Uterus (tissue), 2 donors: ENCODE measurements at regions not wholly inside any gene's neighbourhood (a gene's known extent, or its start where the extent isn't known, plus 50 kb on each side); places are given as distances from the start of the nearest gene placed in this dataset.

Experiments used
- POLR2A ChIP-seq, 2 donors: fragments of 450-650 bp; IDR thresholded peaks; one replicate each; pipeline ENCODE4 v1.6.1; 2016; ENCODE audit warnings: antibody characterized with exemption in 2 of 2, mild to moderate bottlenecking in 1 of 2, moderate library complexity in 1 of 2
- TF ChIP-seq, protein P1 (sequence below), 4 experiments: fragments of 200-600 bp in 2 of 4; fragments of 450-650 bp in 2 of 4; sonication (generic) in 2 of 4; IDR thresholded peaks; one replicate each; pipeline ENCODE4 v1.5.1; 2016 to 2019; ENCODE audit warnings: antibody characterized with exemption in 4 of 4, mild to moderate bottlenecking in 2 of 4, moderate library complexity in 1 of 4

DNA sequence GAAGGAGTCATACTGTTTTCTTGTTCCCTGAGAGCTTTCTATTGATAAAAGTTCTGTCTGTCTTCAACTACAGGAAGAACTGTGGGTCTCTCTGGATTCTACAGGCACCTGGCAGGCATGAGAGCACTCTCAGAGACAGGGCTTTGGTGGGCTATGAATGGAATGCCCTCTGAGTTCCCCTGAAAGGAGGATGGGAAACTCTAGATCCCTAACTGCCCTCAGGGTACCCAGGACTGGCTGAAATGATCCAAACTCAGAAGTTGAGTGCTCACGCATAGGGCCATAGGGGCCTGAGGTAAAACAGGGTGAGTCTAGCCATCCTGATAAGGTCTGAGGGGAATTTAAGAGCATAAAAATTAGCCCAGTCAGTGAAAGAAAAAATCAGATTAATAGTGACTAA lies 59.0 kb upstream of the SCRG1 start:
- TF ChIP-seq, protein P1, sequence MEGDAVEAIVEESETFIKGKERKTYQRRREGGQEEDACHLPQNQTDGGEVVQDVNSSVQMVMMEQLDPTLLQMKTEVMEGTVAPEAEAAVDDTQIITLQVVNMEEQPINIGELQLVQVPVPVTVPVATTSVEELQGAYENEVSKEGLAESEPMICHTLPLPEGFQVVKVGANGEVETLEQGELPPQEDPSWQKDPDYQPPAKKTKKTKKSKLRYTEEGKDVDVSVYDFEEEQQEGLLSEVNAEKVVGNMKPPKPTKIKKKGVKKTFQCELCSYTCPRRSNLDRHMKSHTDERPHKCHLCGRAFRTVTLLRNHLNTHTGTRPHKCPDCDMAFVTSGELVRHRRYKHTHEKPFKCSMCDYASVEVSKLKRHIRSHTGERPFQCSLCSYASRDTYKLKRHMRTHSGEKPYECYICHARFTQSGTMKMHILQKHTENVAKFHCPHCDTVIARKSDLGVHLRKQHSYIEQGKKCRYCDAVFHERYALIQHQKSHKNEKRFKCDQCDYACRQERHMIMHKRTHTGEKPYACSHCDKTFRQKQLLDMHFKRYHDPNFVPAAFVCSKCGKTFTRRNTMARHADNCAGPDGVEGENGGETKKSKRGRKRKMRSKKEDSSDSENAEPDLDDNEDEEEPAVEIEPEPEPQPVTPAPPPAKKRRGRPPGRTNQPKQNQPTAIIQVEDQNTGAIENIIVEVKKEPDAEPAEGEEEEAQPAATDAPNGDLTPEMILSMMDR (IDR thresholded peaks at IDR 0.05) = no peak
- TF ChIP-seq POLR2A (IDR thresholded peaks at IDR 0.05) = no peak
